ENCODE measurements at regions not wholly inside any gene's neighbourhood (a gene's known extent, or its start where the extent isn't known, plus 50 kb on each side); places are given as distances from the start of the nearest gene placed in this dataset.

DNA sequence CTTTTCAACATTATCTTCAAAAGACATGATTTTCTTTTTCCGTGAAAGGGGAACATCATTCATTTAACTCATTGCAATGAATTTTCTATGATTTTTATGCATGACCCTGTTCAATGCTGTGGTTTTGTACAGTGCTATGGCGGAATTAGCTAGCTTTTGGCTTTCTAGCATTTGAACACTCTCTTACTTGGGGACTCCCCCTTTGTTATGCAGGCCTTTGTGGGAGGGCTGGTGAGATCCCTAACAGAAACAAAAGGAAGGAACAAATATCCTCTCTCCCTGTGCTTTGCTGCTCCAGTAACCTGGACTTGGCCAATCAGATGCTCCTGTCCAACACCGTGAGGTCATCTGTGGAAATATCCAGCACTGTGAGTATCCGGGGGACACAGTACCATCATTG is 353.4 kb upstream of the FZD8 start:
- TF ChIP-seq, protein P1, sequence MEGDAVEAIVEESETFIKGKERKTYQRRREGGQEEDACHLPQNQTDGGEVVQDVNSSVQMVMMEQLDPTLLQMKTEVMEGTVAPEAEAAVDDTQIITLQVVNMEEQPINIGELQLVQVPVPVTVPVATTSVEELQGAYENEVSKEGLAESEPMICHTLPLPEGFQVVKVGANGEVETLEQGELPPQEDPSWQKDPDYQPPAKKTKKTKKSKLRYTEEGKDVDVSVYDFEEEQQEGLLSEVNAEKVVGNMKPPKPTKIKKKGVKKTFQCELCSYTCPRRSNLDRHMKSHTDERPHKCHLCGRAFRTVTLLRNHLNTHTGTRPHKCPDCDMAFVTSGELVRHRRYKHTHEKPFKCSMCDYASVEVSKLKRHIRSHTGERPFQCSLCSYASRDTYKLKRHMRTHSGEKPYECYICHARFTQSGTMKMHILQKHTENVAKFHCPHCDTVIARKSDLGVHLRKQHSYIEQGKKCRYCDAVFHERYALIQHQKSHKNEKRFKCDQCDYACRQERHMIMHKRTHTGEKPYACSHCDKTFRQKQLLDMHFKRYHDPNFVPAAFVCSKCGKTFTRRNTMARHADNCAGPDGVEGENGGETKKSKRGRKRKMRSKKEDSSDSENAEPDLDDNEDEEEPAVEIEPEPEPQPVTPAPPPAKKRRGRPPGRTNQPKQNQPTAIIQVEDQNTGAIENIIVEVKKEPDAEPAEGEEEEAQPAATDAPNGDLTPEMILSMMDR (conservative IDR thresholded peaks at IDR 0.05 in 1 of 2, IDR thresholded peaks at IDR 0.05 in 1 of 2; ENCODE audit: low read depth in 1 of 2, low read length in 2 of 2): no peak
- no peak for TF ChIP-seq EZH2 (IDR thresholded peaks at IDR 0.05; ENCODE audit: low read length, missing control alignments)

Data from fibroblast of lung (primary cell).